Mesenchymal stem cell (in vitro differentiated cells and primary cell): ENCODE measurements at regions not wholly inside any gene's neighbourhood (a gene's known extent, or its start where the extent isn't known, plus 50 kb on each side); places are given as distances from the start of the nearest gene placed in this dataset.

Source experiments
- DNase-seq: peaks from one replicate; pipeline ENCODE4 v3.0.0-alpha.2; 2013
- H2AFZ ChIP-seq: one replicate; pipeline ENCODE4 v1.6.1; 2013; ENCODE audit warnings: low read depth, mild to moderate bottlenecking, control low read depth, inconsistent platforms, low read length, moderate library complexity
- H2AK5ac ChIP-seq: 2 replicates; pipeline ENCODE4 v1.6.1; 2013; ENCODE audit warnings: low read length, moderate library complexity, mild to moderate bottlenecking, inconsistent platforms; ENCODE audit not compliant: severe bottlenecking
- H2BK120ac ChIP-seq: one replicate; pipeline ENCODE4 v1.6.1; 2013; ENCODE audit warnings: low read depth, mild to moderate bottlenecking, inconsistent platforms, low read length, moderate library complexity
- H2BK12ac ChIP-seq, 2 experiments: one replicate each; pipeline ENCODE4 v1.6.1; 2013; ENCODE audit warnings: inconsistent platforms in 2 of 2, low read length in 2 of 2, mild to moderate bottlenecking in 2 of 2, moderate library complexity in 2 of 2, control low read depth in 1 of 2
- H2BK15ac ChIP-seq: one replicate; pipeline ENCODE4 v1.6.1; 2013; ENCODE audit warnings: mild to moderate bottlenecking, low read depth, inconsistent platforms; ENCODE audit not compliant: poor library complexity, severe bottlenecking
- H2BK5ac ChIP-seq: 2 replicates; pipeline ENCODE4 v1.6.1; 2013; ENCODE audit warnings: low read depth, mild to moderate bottlenecking, low read length, control low read depth, inconsistent platforms; ENCODE audit not compliant: poor library complexity, severe bottlenecking
- H3K14ac ChIP-seq, 2 experiments: one replicate each; pipeline ENCODE4 v1.6.1; 2013; ENCODE audit warnings: inconsistent platforms in 2 of 2, low read length in 2 of 2, control low read depth in 1 of 2, mild to moderate bottlenecking in 1 of 2, moderate library complexity in 1 of 2
- H3K18ac ChIP-seq, 2 experiments: one replicate each; pipeline ENCODE4 v1.6.1; 2013; ENCODE audit warnings: inconsistent platforms in 2 of 2, low read length in 2 of 2, control low read depth in 1 of 2, low read depth in 1 of 2, mild to moderate bottlenecking in 1 of 2
- H3K23ac ChIP-seq, 2 experiments: one replicate each; pipeline ENCODE4 v1.6.1; 2013; ENCODE audit warnings: inconsistent platforms in 2 of 2, low read length in 2 of 2, mild to moderate bottlenecking in 2 of 2, moderate library complexity in 2 of 2, control low read depth in 1 of 2
- H3K27ac ChIP-seq: 2 replicates; pipeline ENCODE4 v1.5.1; 2013; ENCODE audit warnings: mild to moderate bottlenecking, moderate library complexity, low read length, control low read depth, inconsistent platforms; ENCODE audit not compliant: poor library complexity, severe bottlenecking
- H3K27me3 ChIP-seq, 2 experiments: 2 replicates each; pipeline versions ENCODE4 v1.6.1 to v1.7.0; 2013; ENCODE audit warnings: low read length in 2 of 2, mild to moderate bottlenecking in 2 of 2, moderate library complexity in 2 of 2, control low read depth in 1 of 2, inconsistent platforms in 1 of 2; ENCODE audit not compliant: control insufficient read depth in 1 of 2, insufficient read depth in 1 of 2
- H3K36me3 ChIP-seq, 2 experiments: 2 replicates each; pipeline versions ENCODE4 v1.6.1 to v1.7.0; 2013; ENCODE audit warnings: low read length in 2 of 2, control low read depth in 1 of 2, inconsistent platforms in 1 of 2, low read depth in 1 of 2, mild to moderate bottlenecking in 1 of 2; ENCODE audit not compliant: insufficient read depth in 2 of 2, control insufficient read depth in 1 of 2
- H3K4ac ChIP-seq, 2 experiments: one replicate each; pipeline ENCODE4 v1.6.1; 2013; ENCODE audit warnings: inconsistent platforms in 2 of 2, low read length in 2 of 2, mild to moderate bottlenecking in 2 of 2, moderate library complexity in 2 of 2, control low read depth in 1 of 2, low read depth in 1 of 2
- H3K4me1 ChIP-seq: 2 replicates; pipeline ENCODE4 v1.6.1; 2013; ENCODE audit warnings: low read depth, low read length, control low read depth; ENCODE audit not compliant: control insufficient read depth, insufficient read depth
- H3K4me2 ChIP-seq: 2 replicates; pipeline ENCODE4 v1.6.1; 2013; ENCODE audit warnings: low read length, mild to moderate bottlenecking, inconsistent platforms; ENCODE audit not compliant: poor library complexity, severe bottlenecking
- H3K4me3 ChIP-seq, 2 experiments: 2 replicates each; pipeline versions ENCODE4 v1.5.1 to v1.7.0; 2013; ENCODE audit warnings: low read length in 2 of 2, mild to moderate bottlenecking in 2 of 2, control low read depth in 1 of 2, low read depth in 1 of 2; ENCODE audit not compliant: insufficient read depth in 1 of 2
- H3K79me1 ChIP-seq: replicated peaks from 2 replicates; pipeline ENCODE4 v1.6.1; 2013; ENCODE audit warnings: mild to moderate bottlenecking, control low read depth, low read length, inconsistent platforms; ENCODE audit not compliant: poor library complexity, severe bottlenecking
- H3K9ac ChIP-seq: 2 replicates; pipeline ENCODE4 v1.7.0; 2013; ENCODE audit warnings: mild to moderate bottlenecking, low read length, moderate library complexity
- H3K9me3 ChIP-seq: 2 replicates; pipeline ENCODE4 v1.7.0; 2013; ENCODE audit warnings: mild to moderate bottlenecking, low read length; ENCODE audit not compliant: control insufficient read depth
- H4K8ac ChIP-seq: one replicate; pipeline ENCODE4 v1.6.1; 2013; ENCODE audit warnings: inconsistent platforms, mild to moderate bottlenecking, low read length, moderate library complexity
- H4K91ac ChIP-seq: one replicate; pipeline ENCODE4 v1.6.1; 2013; ENCODE audit warnings: mild to moderate bottlenecking, low read length, inconsistent platforms
- WGBS: methylation state at CpG from one replicate; pipeline ENCODE4 v1.1.7; 2013; ENCODE audit warnings: mixed read lengths; 5-methylcytosine and 5-hydroxymethylcytosine counted together

- 68% methylated on average over 3 of the region's 3 CpGs for whole genome bisulfite sequencing
- Histone ChIP-seq H3K14ac (no peak overlapping the region), H2BK5ac (no peak overlapping the region), H4K8ac (no peak overlapping the region), H2AK5ac (no peak overlapping the region), H2BK120ac (no peak overlapping the region), H2BK15ac (no peak overlapping the region), H3K9me3 (no peaks in the 10 kb centered on the region), H3K4me2 (no peak overlapping the region), H2BK12ac (no peak overlapping the region), H3K9ac (no peak overlapping the region), H3K4me3 (no peak overlapping the region), H2AFZ (no peak overlapping the region), H3K27me3 (peaks cover 0 to 70% of the 10 kb centered on the region in 2 experiments), H3K4me1 (no peaks in the 10 kb centered on the region), H3K27ac (no peak overlapping the region), H3K79me1 (no peaks in the 10 kb centered on the region), H3K18ac (no peak overlapping the region), H3K36me3 (no peaks in the 10 kb centered on the region), H3K23ac (no peak overlapping the region), H4K91ac (no peak overlapping the region), H3K4ac (no peak overlapping the region)
- DNase-seq, result no peak
Measured at GRCh38 chr1:36651176-36651910, 168.6 kb upstream of the CSF3R start.

DNA sequence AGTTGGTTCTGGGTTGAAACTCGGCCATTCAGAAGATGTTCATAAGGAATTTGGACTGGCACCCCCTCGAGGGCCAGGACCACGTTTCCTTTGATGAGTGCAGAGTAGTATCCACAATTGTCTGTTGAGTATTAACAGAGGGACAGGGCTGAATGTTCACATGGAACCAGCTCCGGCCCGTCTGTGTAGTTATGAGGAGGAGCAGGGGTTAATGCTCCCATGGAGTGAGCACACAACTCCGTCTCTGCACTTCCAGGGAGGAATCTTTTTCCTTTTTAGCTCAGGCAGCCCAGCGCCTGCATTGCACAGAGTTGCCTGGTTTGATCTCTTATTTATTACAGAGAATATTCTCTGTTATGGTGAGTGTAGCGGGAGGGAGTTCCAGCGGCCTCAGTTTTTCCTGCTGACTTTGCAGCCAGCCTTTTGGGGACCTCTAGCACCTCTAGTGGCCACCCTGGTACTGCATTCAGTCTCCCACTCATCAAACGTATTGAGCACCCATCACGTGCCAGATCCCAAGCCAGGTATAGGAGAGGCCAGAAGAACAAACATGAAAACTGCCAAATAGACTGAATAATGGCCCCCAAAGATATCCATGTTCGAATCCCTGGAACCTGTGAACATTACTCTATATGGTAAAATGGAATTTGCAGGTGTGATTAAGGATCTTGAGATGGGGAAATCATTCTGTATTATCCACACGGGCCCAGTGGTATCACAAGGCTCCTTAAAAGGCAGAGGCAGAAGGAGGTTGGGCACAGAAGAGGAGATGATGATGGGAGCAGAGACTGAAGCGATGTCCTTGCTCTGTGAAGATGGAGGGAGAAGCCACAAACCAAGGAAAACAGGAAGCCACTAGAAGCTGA is 167.7 kb upstream of the CSF3R start:
- Histone ChIP-seq H3K4me2 (no peak overlapping the region), H2AFZ (no peak overlapping the region), H3K14ac (no peak overlapping the region), H3K27me3 (peaks cover 0 to 69% of the 10 kb centered on the region in 2 experiments), H2BK12ac (no peak overlapping the region), H3K79me1 (no peaks in the 10 kb centered on the region), H3K4me3 (no peak overlapping the region), H2AK5ac (no peak overlapping the region), H3K9ac (no peak overlapping the region), H4K8ac (no peak overlapping the region), H3K18ac (no peak overlapping the region), H3K36me3 (no peaks in the 10 kb centered on the region), H3K27ac (no peak overlapping the region), H3K9me3 (no peaks in the 10 kb centered on the region), H2BK15ac (no peak overlapping the region), H3K4ac (no peak overlapping the region), H2BK5ac (no peak overlapping the region), H2BK120ac (no peak overlapping the region), H3K23ac (no peak overlapping the region), H3K4me1 (no peaks in the 10 kb centered on the region), H4K91ac (no peak overlapping the region)
- DNase-seq, result peak; percentile 31
- 50% methylated on average over 13 of the region's 14 CpGs for WGBS

- Histone ChIP-seq H4K91ac (no peak overlapping the region), H3K36me3 (no peaks in the 10 kb centered on the region), H3K9me3 (no peaks in the 10 kb centered on the region), H3K27ac (no peak overlapping the region), H3K4ac (no peak overlapping the region), H3K23ac (no peak overlapping the region), H2BK12ac (no peak overlapping the region), H3K4me2 (no peak overlapping the region), H4K8ac (no peak overlapping the region), H2BK120ac (no peak overlapping the region), H3K4me3 (no peak overlapping the region), H3K14ac (no peak overlapping the region), H2BK15ac (no peak overlapping the region), H2AK5ac (no peak overlapping the region), H3K79me1 (no peaks in the 10 kb centered on the region), H2BK5ac (no peak overlapping the region), H2AFZ (no peak overlapping the region), H3K18ac (no peak overlapping the region), H3K27me3 (peaks cover 0 to 55% of the 10 kb centered on the region in 2 experiments), H3K9ac (no peak overlapping the region), H3K4me1 (no peaks in the 10 kb centered on the region)
- no peak for DNase-seq
- WGBS, result 82% methylated on average over 10 of the region's 10 CpGs
Measured at GRCh38 chr1:36645867-36646266, 163.2 kb upstream of the CSF3R start.

DNA sequence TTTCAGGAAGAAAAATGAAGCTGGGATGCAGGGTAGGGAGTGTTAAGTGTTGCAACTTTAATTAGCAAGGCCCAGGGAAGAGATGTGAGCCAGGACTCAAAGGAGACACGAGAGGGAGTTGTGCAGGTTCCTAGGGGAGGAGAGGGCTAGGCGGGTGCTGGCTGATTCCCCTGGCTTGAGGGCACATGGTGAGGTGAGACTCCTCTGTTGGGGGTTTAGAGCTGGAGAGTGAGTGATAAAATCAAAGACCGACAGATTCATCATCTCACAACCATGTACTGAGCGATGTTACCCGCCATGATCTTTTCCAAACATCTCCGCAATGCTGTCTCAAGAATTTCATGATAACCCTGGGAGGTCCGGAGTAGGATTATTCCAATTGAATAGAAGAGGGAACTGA is 161.8 kb upstream of the CSF3R start:
- Histone ChIP-seq H3K27ac (no peak overlapping the region), H3K36me3 (no peaks in the 10 kb centered on the region), H2BK12ac (no peak overlapping the region), H3K9ac (no peak overlapping the region), H2AFZ (peak overlapping the region; percentile 32), H3K14ac (no peak overlapping the region), H3K4me3 (no peak overlapping the region), H4K91ac (no peak overlapping the region), H2BK15ac (no peak overlapping the region), H3K4ac (no peak overlapping the region), H3K18ac (no peak overlapping the region), H3K4me1 (no peaks in the 10 kb centered on the region), H3K23ac (no peak overlapping the region), H3K9me3 (no peaks in the 10 kb centered on the region), H3K79me1 (no peaks in the 10 kb centered on the region), H2AK5ac (no peak overlapping the region), H2BK120ac (no peak overlapping the region), H2BK5ac (no peak overlapping the region), H4K8ac (no peak overlapping the region), H3K4me2 (no peak overlapping the region), H3K27me3 (peaks cover 0 to 49% of the 10 kb centered on the region in 2 experiments)
- 84% methylated on average over 6 of the region's 7 CpGs for WGBS
- no peak for DNase-seq
